SKM-1 (cell line): ENCODE measurements at regions not wholly inside any gene's neighbourhood (a gene's known extent, or its start where the extent isn't known, plus 50 kb on each side); places are given as distances from the start of the nearest gene placed in this dataset.

ENCODE experiments used
- DNase-seq: peaks from one replicate; lab custom pipeline; 2025; ENCODE audit not compliant: unreplicated experiment; lab: John Stamatoyannopoulos, UW

- DNase-seq: no peak
Observed at GRCh38 chr3:74353039-74353438, 261.4 kb downstream of the CNTN3 start.

- DNase-seq: no peak
Observed at GRCh38 chr3:74352166-74352565, 262.3 kb downstream of the CNTN3 start.

DNA sequence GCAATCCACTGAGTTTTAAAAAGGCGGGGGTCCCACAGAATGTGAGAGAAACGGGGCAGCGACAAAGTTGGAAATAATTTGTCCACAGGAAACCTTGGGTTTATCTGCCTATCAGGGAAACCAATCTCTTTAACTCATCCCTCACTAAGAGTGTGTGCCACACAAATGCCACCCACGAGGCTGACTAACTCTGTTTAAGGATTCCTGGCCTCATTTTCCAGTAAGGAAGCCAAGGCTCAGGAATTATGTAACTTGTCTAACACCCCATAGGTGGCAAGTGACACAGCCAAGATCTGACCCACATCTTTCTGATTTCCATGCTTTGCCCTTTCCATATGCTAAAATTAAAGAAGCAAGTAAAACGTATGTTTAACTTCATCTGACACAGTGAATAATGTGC is 263.2 kb downstream of the CNTN3 start:
- DNase-seq: no peak

DNA sequence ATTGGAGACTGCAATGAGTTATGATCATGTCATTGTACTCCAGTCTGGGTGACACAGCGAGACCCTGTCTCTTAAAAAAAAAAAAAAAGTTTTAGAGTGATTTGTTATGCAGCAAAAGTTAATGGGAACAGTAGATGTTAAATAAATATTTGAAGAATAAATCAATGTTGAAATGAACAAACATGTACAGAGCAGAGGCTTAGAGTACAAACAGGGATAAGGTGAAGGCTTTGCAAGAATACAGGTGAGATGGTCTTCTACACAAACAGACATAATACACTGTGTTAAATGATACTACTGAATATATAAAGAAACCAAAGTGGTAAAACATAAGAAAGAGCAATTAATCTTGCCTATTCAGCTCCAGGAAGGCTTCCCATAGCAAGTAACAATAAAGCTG is 265.4 kb downstream of the CNTN3 start:
- DNase-seq: no peak

DNA sequence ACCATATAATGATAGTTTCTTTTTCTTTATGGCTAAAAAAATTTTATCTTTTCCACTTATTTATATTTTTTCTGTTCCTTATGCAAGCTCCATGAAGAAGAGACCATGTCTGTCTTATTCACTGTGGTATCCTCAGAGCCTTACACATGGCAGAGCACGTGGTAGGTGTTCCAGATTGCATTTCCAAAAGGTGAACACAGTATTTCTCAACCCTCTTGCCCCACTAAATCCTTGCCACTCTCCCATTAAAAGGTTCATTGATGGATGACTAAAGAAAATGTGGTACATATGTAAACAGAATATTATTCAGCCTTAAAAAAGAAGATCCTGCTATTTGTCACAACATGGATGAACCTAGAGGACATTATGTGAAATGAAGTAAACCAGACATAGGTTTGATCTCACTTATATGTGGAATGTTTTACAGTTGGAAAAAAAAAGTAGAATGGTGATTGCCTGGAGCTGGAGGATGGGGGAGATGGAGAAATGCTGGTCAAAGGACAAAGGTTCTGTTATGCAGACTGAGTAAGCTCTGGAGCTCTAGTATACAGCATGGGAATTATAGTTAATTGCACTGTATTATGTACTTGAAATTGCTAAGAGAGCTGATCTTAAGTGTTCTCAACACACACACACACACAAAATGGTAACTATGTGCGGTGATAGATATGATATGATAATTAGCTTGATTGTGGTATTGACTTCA is 266.7 kb downstream of the CNTN3 start:
- DNase-seq: no peak

GRCh38 chr3:74346896-74347295 is 267.6 kb downstream of the CNTN3 start:
- DNase-seq: no peak

GRCh38 chr3:74345701-74346100 is 268.8 kb downstream of the CNTN3 start:
- DNase-seq: no peak

DNA sequence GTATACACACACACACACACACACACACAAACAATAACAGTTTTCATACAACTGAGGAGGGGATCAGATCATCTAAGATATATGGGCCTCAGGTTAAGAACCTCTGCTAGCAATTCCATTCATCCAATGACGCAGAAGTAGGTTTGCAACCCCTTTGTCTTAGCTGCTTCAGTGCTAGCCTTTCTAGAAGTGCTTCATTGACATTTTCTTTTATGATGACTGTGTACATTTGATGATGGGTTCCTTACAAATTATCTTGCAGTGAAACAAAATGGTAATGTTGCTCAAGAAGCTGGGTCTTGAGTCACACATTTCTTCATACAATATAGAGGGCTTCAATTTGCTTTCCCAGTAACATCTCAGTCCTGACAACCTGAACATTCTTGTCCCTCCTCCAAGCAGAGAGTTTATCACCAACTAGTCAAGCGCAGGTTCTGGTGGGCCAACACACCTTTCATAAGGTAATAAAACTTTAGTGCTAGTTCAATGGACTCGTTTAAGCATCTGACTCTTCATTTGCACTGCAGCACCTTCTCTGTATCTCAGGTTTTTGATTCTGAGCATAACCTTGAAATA is 269.5 kb downstream of the CNTN3 start:
- DNase-seq: no peak

DNA sequence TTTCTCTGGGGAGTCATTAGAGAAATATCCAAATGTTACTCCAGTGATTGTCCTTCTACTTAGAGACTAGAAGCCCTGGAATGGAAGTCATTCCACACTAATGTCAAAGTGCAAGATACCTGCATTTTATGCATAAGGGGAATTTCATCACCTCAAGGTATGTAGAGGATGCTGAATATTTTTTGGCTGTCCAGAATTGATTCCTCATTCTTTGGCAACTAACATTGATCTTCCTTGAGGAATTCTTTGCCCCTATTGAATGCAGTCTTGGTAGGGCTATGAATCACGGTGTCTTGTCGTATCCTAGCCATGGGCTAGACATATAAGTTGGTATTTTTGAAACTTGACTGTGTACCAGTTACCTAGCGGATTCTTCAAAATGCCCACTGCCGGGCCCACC is 271.1 kb downstream of the CNTN3 start:
- no peak for DNase-seq

GRCh38 chr3:74338998-74339397 is 275.5 kb downstream of the CNTN3 start:
- no peak for DNase-seq

GRCh38 chr3:74332165-74332564 is 282.3 kb downstream of the CNTN3 start:
- DNase-seq: no peak

DNA sequence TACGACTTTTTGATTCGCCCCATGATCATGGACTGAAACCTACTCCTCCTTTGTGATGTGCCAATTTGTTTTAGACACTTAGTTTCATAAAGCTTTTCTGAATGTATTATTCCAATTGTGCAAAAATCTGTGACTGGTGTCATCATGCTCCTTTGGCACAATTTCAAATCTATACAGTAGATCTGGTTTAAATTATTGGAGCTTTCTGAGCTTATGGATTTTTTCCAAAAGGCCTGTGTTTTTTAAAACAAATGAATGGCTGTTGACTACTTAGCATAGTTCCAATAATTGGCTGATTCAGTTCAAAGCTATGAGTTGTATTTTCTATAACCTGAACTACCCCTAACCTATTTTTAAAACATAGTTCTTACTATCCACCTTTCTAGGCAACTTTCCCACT is 282.7 kb downstream of the CNTN3 start:
- DNase-seq: no peak

GRCh38 chr3:74329096-74329495 is 285.4 kb downstream of the CNTN3 start:
- no peak for DNase-seq

DNA sequence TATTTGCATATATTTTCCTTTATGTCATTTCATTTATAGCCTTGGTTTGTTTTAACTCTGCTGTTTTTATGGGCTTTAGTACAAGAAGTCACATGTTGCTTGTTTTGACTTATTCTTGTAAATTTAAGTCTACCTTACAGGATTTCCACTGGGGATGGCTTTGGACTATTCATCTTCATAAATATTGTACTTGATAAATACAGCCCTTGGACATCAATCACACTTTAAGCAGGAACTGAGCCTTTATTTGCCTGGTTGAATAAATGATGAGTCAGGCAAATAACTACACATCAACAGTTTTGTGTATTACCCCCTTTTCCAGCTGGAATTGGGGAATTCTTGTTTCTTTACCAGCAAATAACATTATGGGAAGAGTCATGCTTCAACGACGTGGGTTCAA is 286.0 kb downstream of the CNTN3 start:
- no peak for DNase-seq

DNA sequence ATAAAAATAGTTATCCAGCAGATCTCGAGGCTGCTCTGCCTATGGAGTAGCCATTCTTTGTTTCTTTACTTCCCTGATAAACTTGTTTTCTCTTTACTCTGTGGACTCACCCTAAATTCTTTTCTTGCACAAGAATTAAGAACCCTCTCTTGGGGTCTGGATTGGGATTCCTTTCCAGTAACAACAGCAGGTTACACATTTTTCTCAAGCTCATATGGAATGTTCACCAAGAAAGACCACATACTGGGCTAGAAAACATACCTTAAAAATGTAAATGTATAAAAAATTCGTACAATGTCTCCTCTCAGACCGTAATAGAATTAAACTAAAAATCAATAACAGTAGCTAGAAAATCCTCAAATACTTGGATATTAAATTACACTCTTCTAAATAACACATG is 299.2 kb downstream of the CNTN3 start:
- no peak for DNase-seq

DNA sequence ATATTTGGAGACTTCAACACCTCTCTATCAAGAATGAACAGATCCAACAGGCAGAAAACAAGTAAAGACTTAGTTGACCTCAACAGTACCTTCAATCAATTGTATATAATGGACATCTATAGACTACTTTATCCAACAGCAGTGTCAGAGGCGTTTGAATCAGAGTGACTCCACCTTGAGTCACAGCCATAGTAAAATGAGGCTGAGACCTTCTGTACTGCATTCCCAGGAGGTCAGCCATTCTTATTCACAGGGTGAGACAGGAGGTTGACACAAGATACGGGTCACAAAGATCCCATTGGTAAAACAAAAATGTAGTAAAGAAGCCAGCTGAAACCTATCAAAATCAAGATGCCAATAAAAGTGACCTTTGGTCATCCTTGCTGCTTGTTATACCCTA is 299.8 kb downstream of the CNTN3 start:
- DNase-seq: no peak

GRCh38 chr3:74309716-74310115 is 304.7 kb downstream of the CNTN3 start:
- DNase-seq: no peak

- no peak for DNase-seq
Observed at GRCh38 chr3:74304424-74304823, 310.0 kb downstream of the CNTN3 start.

DNA sequence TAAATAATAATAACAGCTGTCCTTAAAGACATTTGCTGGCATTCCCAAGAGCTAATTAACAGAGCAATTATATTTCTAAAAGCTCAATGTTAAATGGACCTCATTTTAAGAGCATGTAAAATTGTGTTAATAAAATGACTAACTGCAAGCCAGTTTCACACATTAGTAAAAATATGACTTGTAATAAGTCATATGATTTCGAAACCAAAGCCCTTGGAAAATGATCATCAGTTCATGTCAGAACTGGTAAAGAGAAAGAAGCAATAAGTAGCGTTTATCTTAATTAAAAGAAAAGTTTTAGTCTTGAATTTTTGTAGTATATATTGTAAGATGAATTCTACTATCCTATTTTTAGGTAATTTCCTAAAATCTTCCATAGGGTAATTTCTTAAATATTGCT is 310.7 kb downstream of the CNTN3 start:
- DNase-seq: no peak

- DNase-seq: no peak
Observed at GRCh38 chr3:74302969-74303368, 311.5 kb downstream of the CNTN3 start.

DNA sequence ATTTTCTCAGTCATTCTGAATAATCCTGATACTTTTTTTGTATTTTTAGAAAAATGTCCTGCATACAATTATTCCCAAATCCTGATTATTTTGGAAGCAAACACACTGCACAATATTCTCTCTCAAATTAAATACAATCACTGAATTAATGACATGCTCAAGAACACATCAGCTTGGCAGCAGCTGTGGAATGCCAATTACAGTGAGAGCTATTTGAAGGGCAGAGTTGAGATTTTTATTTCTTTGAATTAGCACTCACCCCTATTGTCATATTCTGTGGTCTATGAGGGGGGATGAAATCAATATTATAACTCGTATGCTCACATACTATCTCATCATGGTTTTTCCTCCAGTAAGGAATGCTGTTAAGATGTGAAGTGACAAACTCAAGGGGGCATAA is 312.2 kb downstream of the CNTN3 start:
- no peak for DNase-seq

DNA sequence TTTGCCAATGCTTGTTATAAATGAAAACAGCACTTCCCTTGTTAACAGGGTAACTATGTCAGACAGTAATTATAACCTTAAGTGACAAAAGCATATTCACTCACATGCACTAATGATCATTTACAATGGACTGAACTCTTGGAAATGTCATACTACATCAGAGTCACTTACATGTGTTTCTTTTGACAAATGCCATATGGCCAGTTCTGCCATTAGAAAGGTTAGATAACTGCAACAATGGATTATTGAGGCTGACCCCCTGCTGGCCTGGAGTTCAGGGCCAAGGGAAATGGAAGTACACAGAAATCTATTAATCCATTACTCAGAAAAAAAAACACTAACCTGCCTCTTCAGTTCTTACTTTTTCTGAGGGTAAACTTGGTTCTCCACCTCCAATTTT is 313.4 kb downstream of the CNTN3 start:
- DNase-seq: no peak

DNA sequence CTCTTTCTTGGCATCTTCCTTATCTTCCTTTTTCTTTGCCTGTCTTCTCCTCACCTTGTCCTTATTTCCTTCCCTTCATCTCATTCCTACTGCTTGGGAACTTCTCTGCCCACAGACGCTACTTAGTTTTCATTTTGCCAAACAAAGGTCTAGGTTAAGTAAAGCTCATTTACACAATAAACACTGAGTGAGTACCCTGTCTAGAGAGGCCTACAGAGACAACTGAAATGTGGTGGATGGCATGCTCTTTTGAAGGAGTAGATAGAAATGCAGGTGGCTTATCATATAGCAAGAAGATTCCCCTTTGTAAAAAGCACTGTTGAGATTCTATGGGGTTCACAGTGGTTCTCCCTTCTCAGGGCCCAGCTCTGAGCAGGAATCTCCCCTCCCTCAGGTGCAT is 319.0 kb downstream of the CNTN3 start:
- DNase-seq: no peak
